ENCODE measurements at regions not wholly inside any gene's neighbourhood (a gene's known extent, or its start where the extent isn't known, plus 50 kb on each side); places are given as distances from the start of the nearest gene placed in this dataset.
"Not testable (repeated sequence)": the region's sequence is repeated elsewhere in the genome, so short reads cannot be mapped to it uniquely, and the experiment has no call there.

DNA sequence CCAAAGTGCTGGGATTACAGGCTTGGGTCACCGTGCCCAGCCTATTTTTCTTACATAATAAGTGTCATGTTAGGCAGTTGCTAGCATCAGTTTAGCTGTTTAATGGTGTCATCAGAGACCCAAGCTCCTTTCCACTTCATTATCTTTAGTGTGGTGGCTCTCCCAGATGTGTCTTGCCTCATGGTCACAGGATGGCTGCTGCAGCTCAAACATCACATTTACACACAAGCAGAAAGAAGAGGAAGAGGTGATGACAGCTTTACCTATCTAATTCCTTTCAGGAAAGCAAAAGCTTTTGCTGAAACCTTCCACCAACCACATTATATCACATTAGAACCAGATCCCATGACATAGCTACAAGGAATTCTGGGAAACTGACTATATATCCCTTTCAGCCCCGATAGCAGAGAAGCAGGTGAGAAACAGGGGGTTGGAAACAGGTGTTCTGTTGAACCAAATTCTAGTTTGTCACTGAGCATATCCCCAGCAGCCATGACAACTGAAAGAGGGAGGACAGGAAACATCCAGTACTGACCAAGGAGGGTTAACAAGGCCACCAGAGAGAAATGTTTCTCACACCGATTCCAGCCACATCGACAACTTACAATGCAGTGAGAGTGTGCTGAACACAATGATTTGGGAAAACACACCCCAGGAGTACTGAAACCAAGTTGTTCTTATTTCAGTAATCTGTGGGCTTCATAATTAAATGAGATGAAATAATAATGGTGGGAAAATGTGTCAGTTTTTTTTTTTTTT lies 617.0 kb downstream of the UQCRFS1 start:
- Histone ChIP-seq H3K27me3 (peaks cover 0 to 9% (median 4%) of the 10 kb centered on the region in 7 donors), H3K4me3 (no peak overlapping the region), H3K27ac (no peak overlapping the region), H3K4me1 (no peaks in the 10 kb centered on the region), H3K9me3 (no peaks in the 10 kb centered on the region), H3K36me3 (no peaks in the 10 kb centered on the region)
- DNase-seq: no peak
- ATAC-seq: no peak
- TF ChIP-seq CTCF (IDR thresholded peaks at IDR 0.05): no peak
- 79 to 83% methylated on average over 4 of the region's 4 CpGs for WGBS, 2 donors
- intact Hi-C loops (cut with DNase I): no loop called here

DNA sequence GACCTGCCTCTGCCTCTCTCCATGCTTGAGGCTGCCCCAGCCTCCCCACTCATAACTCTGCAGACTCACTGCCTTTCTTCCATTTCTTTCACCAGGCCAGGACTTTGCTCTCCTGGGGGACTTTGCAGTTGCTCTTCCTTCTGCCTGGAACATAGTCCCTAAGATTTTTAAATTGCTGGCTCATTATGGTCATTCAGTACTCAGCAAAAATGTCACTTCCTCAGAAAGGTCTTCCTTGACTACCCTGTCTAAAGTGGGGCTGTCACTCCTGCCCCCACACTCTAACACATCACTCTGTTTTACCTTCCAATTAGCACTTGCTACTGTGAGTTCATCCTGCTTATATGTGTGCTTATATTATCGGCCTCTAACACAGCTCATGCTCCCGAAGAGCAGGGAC lies 618.2 kb downstream of the UQCRFS1 start:
- WGBS, 2 donors: 89% methylated on average over 2 of the region's 2 CpGs
- no peak overlapping the region for H3K27ac ChIP-seq
- intact Hi-C loops (cut with DNase I): no loop called here
- H3K4me3 ChIP-seq: no peak overlapping the region
- DNase-seq (no peak), ATAC-seq (no peak)
- no peaks in the 10 kb centered on the region for H3K36me3 ChIP-seq
- no peak for TF ChIP-seq CTCF (IDR thresholded peaks at IDR 0.05)
- no peaks in the 10 kb centered on the region for H3K4me1 ChIP-seq
- H3K27me3 ChIP-seq: peaks cover 0 to 6% (median 4%) of the 10 kb centered on the region in 7 donors
- no peaks in the 10 kb centered on the region for H3K9me3 ChIP-seq

DNA sequence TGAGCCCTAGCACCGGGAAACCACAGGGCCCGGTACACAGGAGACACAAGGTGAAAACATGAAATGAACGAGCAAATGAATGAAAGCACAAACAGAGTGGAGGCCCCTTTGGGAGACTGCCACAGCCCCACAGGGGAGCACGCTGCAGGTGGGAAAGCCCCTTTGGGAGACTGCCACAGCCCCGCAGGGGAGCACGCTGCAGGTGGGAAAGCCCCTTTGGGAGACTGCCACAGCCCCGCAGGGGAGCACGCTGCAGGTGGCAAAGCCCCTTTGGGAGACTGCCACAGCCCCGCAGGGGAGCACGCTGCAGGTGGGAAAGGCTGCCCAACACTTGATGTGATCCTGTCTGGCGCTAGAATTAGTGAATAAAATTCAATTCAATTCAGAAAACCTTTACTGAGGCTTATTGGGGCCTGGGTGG lies 623.0 kb downstream of the UQCRFS1 start:
- not testable (repeated sequence) for H3K36me3 ChIP-seq, DNase-seq, H3K4me3 ChIP-seq, ATAC-seq, H3K9me3 ChIP-seq, H3K4me1 ChIP-seq, H3K27ac ChIP-seq
- WGBS, 2 donors: 72 to 75% methylated on average over 11 of the region's 11 CpGs
- intact Hi-C loops (cut with DNase I): loop anchor here in 1 of 10 donors (5.0 kb wide), 1 partner anchor 608 kb away; no protein-coding TSS in a partner anchor
- peaks cover 0 to 13% (median 0%) of the 10 kb centered on the region in 7 donors for H3K27me3 ChIP-seq

DNA sequence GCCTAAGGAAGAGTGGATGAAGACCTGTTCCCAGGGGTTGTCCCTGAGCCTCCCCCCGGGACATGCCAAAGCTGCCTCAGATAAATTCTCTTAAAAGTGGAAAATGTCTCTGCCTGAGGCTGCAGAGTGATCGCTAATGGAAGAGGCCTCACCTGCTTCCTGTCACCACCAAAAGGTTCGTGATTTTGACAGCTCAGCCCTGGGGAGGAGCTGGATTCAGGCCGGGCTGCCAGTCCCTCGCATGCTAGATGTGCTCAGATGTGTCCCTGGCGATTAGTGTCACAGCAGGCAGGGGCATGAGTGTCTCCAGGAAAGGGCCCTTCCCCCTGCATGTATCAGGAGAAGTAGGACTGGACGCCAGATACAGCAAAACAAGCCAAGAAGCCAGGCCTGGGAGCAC lies 626.5 kb downstream of the UQCRFS1 start:
- Histone ChIP-seq H3K4me3 (no peak overlapping the region), H3K4me1 (no peaks in the 10 kb centered on the region), H3K36me3 (no peaks in the 10 kb centered on the region), H3K27me3 (peaks cover 0 to 10% (median 0%) of the 10 kb centered on the region in 7 donors), H3K9me3 (no peaks in the 10 kb centered on the region), H3K27ac (no peak overlapping the region)
- WGBS, 2 donors: 27 to 28% methylated on average over 7 of the region's 7 CpGs
- TF ChIP-seq CTCF (IDR thresholded peaks at IDR 0.05): no peak
- intact Hi-C loops (cut with DNase I): loop anchor here in 1 of 10 donors (5.0 kb wide), 1 partner anchor 604 kb away; no protein-coding TSS in a partner anchor
- ATAC-seq (no peak), DNase-seq (no peak)

GRCh38 chr19:28585796-28586195 lies 627.2 kb downstream of the UQCRFS1 start:
- intact Hi-C loops (cut with DNase I): loop anchor here in 1 of 10 donors (5.0 kb wide), 1 partner anchor 603 kb away; no protein-coding TSS in a partner anchor
- TF ChIP-seq CTCF (IDR thresholded peaks at IDR 0.05): no peak
- no peaks in the 10 kb centered on the region for H3K4me1 ChIP-seq
- ATAC-seq (no peak), DNase-seq (no peak)
- no peak overlapping the region for H3K4me3 ChIP-seq
- H3K9me3 ChIP-seq: no peaks in the 10 kb centered on the region
- WGBS, 2 donors: 50 to 55% methylated on average over 4 of the region's 4 CpGs
- H3K27ac ChIP-seq: no peak overlapping the region
- peaks cover 0 to 9% (median 0%) of the 10 kb centered on the region in 7 donors for H3K27me3 ChIP-seq
- no peaks in the 10 kb centered on the region for H3K36me3 ChIP-seq

Data from heart right ventricle (tissue), 16 donors.